CD14-positive monocyte (primary cell): ENCODE measurements at regions not wholly inside any gene's neighbourhood (a gene's known extent, or its start where the extent isn't known, plus 50 kb on each side); places are given as distances from the start of the nearest gene placed in this dataset.

ENCODE experiments used
- DNase-seq, 3 donors: peaks; one replicate each; pipeline ENCODE4 v3.0.0-alpha.2; 2011 to 2022
- H2AFZ ChIP-seq: 2 replicates; pipeline ENCODE4 v1.6.0; 2012; ENCODE audit warnings: mild to moderate bottlenecking, low read depth, low read length, inconsistent platforms; ENCODE audit not compliant: insufficient read depth, poor library complexity, severe bottlenecking
- H3K27ac ChIP-seq, 2 donors: 1 replicate in 1 of 2; 2 replicates in 1 of 2; pipeline ENCODE4 v1.5.1; 2012 to 2013; ENCODE audit warnings: low read length in 2 of 2, control low read depth in 1 of 2, inconsistent platforms in 1 of 2, low read depth in 1 of 2, mild to moderate bottlenecking in 1 of 2
- H3K27me3 ChIP-seq, 2 donors: one replicate each; pipeline versions ENCODE4 v1.6.0 to v1.6.1; 2011 to 2013; ENCODE audit warnings: low read length in 2 of 2; ENCODE audit not compliant: control insufficient read depth in 2 of 2, insufficient read depth in 2 of 2
- H3K36me3 ChIP-seq, 2 donors: replicated peaks in 1 of 2; 1 replicate in 1 of 2; 2 replicates in 1 of 2; pipeline versions ENCODE4 v1.5.1 to v1.6.1; 2012 to 2013; ENCODE audit warnings: low read length in 2 of 2, control low read depth in 1 of 2, inconsistent platforms in 1 of 2, mild to moderate bottlenecking in 1 of 2; ENCODE audit not compliant: insufficient read depth in 2 of 2, control insufficient read depth in 1 of 2
- H3K4me1 ChIP-seq, 2 donors: 1 replicate in 1 of 2; 2 replicates in 1 of 2; pipeline versions ENCODE4 v1.5.1 to v1.6.1; 2012 to 2013; ENCODE audit warnings: low read length in 2 of 2, control low read depth in 1 of 2, inconsistent platforms in 1 of 2, mild to moderate bottlenecking in 1 of 2, moderate library complexity in 1 of 2; ENCODE audit not compliant: insufficient read depth in 2 of 2, control insufficient read depth in 1 of 2
- H3K4me2 ChIP-seq: replicated peaks from 2 replicates; pipeline ENCODE3; 2012; ENCODE audit warnings: low read length, moderate library complexity, mild to moderate bottlenecking; ENCODE audit not compliant: poor library complexity, severe bottlenecking; ENCODE audit errors: extremely low read depth
- H3K4me3 ChIP-seq, 3 experiments: fragments of 200-600 bp in 1 of 3; sonication (generic) in 1 of 3; replicated peaks in 1 of 3; 1 replicate in 2 of 3; 2 replicates in 1 of 3; pipeline ENCODE4 v1.5.1; 2011 to 2013; ENCODE audit warnings: low read length in 3 of 3, mild to moderate bottlenecking in 3 of 3, control low read depth in 2 of 3, low read depth in 2 of 3, inconsistent platforms in 1 of 3, moderate library complexity in 1 of 3
- H3K79me2 ChIP-seq: 2 replicates; pipeline ENCODE4 v1.6.0; 2012; ENCODE audit warnings: mild to moderate bottlenecking, control low read depth, inconsistent platforms, low read length, moderate library complexity; ENCODE audit not compliant: insufficient read depth
- H3K9ac ChIP-seq: 2 replicates; pipeline ENCODE4 v1.6.0; 2017; ENCODE audit warnings: low read length, mild to moderate bottlenecking; ENCODE audit not compliant: insufficient read depth, poor library complexity, severe bottlenecking
- H3K9me3 ChIP-seq, 2 donors: replicated peaks in 1 of 2; 1 replicate in 1 of 2; 2 replicates in 1 of 2; pipeline versions ENCODE4 v1.5.1 to v1.6.1; 2012 to 2013; ENCODE audit warnings: low read length in 2 of 2, control low read depth in 1 of 2; ENCODE audit not compliant: control insufficient read depth in 1 of 2, insufficient read depth in 1 of 2
- H4K20me1 ChIP-seq: 2 replicates; pipeline ENCODE4 v1.6.0; 2012; ENCODE audit warnings: mild to moderate bottlenecking, low read length, control low read depth, moderate library complexity; ENCODE audit not compliant: insufficient read depth
- H3K27ac Mint-ChIP-seq, 7 donors: one replicate each; pipeline ENCODE4 v1.8.0; 2020; ENCODE audit warnings: mild to moderate bottlenecking in 7 of 7, mixed read lengths in 7 of 7, moderate library complexity in 6 of 7, inconsistent platforms in 2 of 7
- H3K27me3 Mint-ChIP-seq, 3 donors: one replicate each; pipeline ENCODE4 v1.8.0; 2021 to 2022; ENCODE audit warnings: low read depth in 3 of 3, mild to moderate bottlenecking in 3 of 3, mixed read lengths in 3 of 3, moderate library complexity in 3 of 3, inconsistent platforms in 1 of 3
- H3K36me3 Mint-ChIP-seq, 2 donors: one replicate each; pipeline ENCODE4 v1.8.0; 2020; ENCODE audit warnings: mixed read lengths in 2 of 2, inconsistent platforms in 1 of 2, mild to moderate bottlenecking in 1 of 2
- H3K4me1 Mint-ChIP-seq: one replicate; pipeline ENCODE4 v1.8.0; 2020; ENCODE audit warnings: mild to moderate bottlenecking, mixed read lengths
- H3K4me3 Mint-ChIP-seq, 2 donors: one replicate each; pipeline ENCODE4 v1.8.0; 2020; ENCODE audit warnings: mild to moderate bottlenecking in 2 of 2, mixed read lengths in 2 of 2, moderate library complexity in 1 of 2
- H3K9me3 Mint-ChIP-seq, 7 donors: one replicate each; pipeline ENCODE4 v1.8.0; 2020 to 2022; ENCODE audit warnings: mixed read lengths in 7 of 7, mild to moderate bottlenecking in 6 of 7, moderate library complexity in 6 of 7, inconsistent platforms in 2 of 7
- WGBS: methylation state at CpG from one replicate; pipeline ENCODE4 v1.1.5; 2013; ENCODE audit warnings: missing lambda C conversion rate; ENCODE audit not compliant: insufficient coverage; 5-methylcytosine and 5-hydroxymethylcytosine counted together
- intact Hi-C, 2 donors: fragments of 100-400 bp; cut with micrococcal nuclease; formaldehyde crosslinking; loops; one replicate each; pipeline versions ENCODE4 v1.15.0 to v1.15.1; 2023
- TF ChIP-seq, protein P1 (sequence below): fragments of 200-600 bp; IDR thresholded peaks from one replicate; pipeline ENCODE4 v1.8.0; 2022; ENCODE audit warnings: antibody characterized with exemption, mild to moderate bottlenecking

- Histone ChIP-seq H3K27me3 (no peaks in the 10 kb centered on the region), H3K4me1 (no peaks in the 10 kb centered on the region), H3K79me2 (no peaks in the 10 kb centered on the region), H3K9me3 (no peaks in the 10 kb centered on the region), H3K36me3 (no peaks in the 10 kb centered on the region), H3K4me2 (no peak overlapping the region), H3K4me3 (no peak overlapping the region), H2AFZ (no peak overlapping the region), H3K9ac (no peak overlapping the region), H4K20me1 (no peaks in the 10 kb centered on the region), H3K27ac (no peak overlapping the region)
- Mint-ChIP-seq H3K4me1 (no peaks in the 10 kb centered on the region), H3K4me3 (no peak overlapping the region), H3K27ac (no peak overlapping the region), H3K9me3 (peaks cover 0 to 6% (median 0%) of the 10 kb centered on the region in 7 donors), H3K36me3 (no peaks in the 10 kb centered on the region), H3K27me3 (peaks cover 0 to 2% (median 0%) of the 10 kb centered on the region in 3 donors)
- intact Hi-C loops = no loop called here
- DNase-seq = no peak
- TF ChIP-seq, protein P1, sequence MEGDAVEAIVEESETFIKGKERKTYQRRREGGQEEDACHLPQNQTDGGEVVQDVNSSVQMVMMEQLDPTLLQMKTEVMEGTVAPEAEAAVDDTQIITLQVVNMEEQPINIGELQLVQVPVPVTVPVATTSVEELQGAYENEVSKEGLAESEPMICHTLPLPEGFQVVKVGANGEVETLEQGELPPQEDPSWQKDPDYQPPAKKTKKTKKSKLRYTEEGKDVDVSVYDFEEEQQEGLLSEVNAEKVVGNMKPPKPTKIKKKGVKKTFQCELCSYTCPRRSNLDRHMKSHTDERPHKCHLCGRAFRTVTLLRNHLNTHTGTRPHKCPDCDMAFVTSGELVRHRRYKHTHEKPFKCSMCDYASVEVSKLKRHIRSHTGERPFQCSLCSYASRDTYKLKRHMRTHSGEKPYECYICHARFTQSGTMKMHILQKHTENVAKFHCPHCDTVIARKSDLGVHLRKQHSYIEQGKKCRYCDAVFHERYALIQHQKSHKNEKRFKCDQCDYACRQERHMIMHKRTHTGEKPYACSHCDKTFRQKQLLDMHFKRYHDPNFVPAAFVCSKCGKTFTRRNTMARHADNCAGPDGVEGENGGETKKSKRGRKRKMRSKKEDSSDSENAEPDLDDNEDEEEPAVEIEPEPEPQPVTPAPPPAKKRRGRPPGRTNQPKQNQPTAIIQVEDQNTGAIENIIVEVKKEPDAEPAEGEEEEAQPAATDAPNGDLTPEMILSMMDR = no peak
Observed at GRCh38 chr3:159169828-159170227, 368.0 kb downstream of the MFSD1 start.

DNA sequence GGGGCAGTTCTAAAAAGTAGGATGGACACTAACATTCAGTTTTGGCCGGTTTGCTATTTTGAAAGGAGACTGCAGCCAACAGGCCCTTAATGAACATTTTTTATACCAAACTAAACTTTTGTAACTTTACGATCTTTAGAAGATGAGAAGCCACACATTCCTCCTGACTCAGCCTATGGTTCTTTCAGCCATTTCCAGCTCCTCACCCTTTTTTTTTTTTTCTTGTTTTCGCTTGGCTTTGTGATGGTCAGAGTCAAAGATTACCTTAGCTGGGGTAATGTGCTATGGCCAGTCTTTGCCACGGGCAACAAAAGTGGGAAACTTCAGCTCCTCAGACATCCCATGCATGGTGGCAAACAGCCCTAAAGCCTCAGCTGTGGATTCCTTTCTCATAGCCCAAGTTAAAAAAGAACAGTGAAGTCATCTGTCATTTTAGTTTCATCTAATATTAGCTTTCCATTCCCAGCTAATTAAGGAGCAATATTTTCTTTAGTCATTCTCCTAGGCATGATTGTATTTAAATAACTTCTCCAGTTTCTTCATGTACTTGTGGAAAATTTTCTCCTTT is 368.7 kb downstream of the MFSD1 start:
- intact Hi-C loops = no loop called here
- no peaks in the 10 kb centered on the region for H3K79me2 ChIP-seq
- no peak overlapping the region for H2AFZ ChIP-seq
- WGBS = 100% methylated on average over 1 of the region's 4 CpGs
- Mint-ChIP-seq H3K4me1 (no peaks in the 10 kb centered on the region), H3K27ac (no peak overlapping the region), H3K4me3 (no peak overlapping the region), H3K27me3 (peaks cover 0 to 2% (median 0%) of the 10 kb centered on the region in 3 donors), H3K9me3 (peaks cover 0 to 6% (median 2%) of the 10 kb centered on the region in 7 donors), H3K36me3 (no peaks in the 10 kb centered on the region)
- TF ChIP-seq, protein P1 = no peak
- no peaks in the 10 kb centered on the region for H4K20me1 ChIP-seq
- DNase-seq = no peak
- no peak overlapping the region for H3K9ac ChIP-seq
- H3K4me1 ChIP-seq = no peaks in the 10 kb centered on the region
- no peaks in the 10 kb centered on the region for H3K36me3 ChIP-seq
- no peak overlapping the region for H3K27ac ChIP-seq
- H3K9me3 ChIP-seq = no peaks in the 10 kb centered on the region
- H3K4me3 ChIP-seq = no peak overlapping the region
- no peak overlapping the region for H3K4me2 ChIP-seq
- H3K27me3 ChIP-seq = no peaks in the 10 kb centered on the region
